ENCODE measurements at regions not wholly inside any gene's neighbourhood (a gene's known extent, or its start where the extent isn't known, plus 50 kb on each side); places are given as distances from the start of the nearest gene placed in this dataset.

GRCh38 chr4:160772668-160773067, 1391.1 kb downstream of the FSTL5 start:
- TF ChIP-seq CTCF (IDR thresholded peaks at IDR 0.05) (no peak), ZFX (IDR thresholded peaks at IDR 0.05; ENCODE audit: borderline replicate concordance) (no peak)

Measured in 22Rv1 (cell line).